H1 (cell line): ENCODE measurements at regions not wholly inside any gene's neighbourhood (a gene's known extent, or its start where the extent isn't known, plus 50 kb on each side); places are given as distances from the start of the nearest gene placed in this dataset.

ENCODE experiments used
- ATF2 ChIP-seq: IDR thresholded peaks from 2 replicates; pipeline ENCODE4 v1.6.1; 2012; ENCODE audit warnings: low read length, inconsistent platforms
- CBX8 ChIP-seq: fragments of 300-800, 300-1000 bp; sonication (generic); IDR thresholded peaks from 2 replicates; pipeline ENCODE4 v1.7.1; 2016; ENCODE audit warnings: low read depth, low read length, borderline replicate concordance
- KDM5A ChIP-seq: fragments of 200-600 bp; IDR thresholded peaks from 2 replicates; pipeline ENCODE4 v1.7.1; 2012; ENCODE audit warnings: mild to moderate bottlenecking, low read length, inconsistent platforms, mixed read lengths
- SAP30 ChIP-seq: fragments of 300-600 bp; sonication (generic); IDR thresholded peaks from 2 replicates; pipeline ENCODE4 v1.7.1; 2012; ENCODE audit warnings: low read length, moderate library complexity, mild to moderate bottlenecking, inconsistent platforms; ENCODE audit not compliant: insufficient read depth, insufficient replicate concordance
- SIRT6 ChIP-seq: IDR thresholded peaks from one replicate; pipeline ENCODE4 v1.7.1; 2012; ENCODE audit warnings: low read length, inconsistent platforms

GRCh38 chr4:36835246-36835645, 409.3 kb upstream of the NWD2 start (continued):
- TF ChIP-seq ATF2 (no peak), SAP30 (no peak), KDM5A (no peak), SIRT6 (no peak), CBX8 (no peak)
